Mammary epithelial cell (primary cell): ENCODE measurements at regions not wholly inside any gene's neighbourhood (a gene's known extent, or its start where the extent isn't known, plus 50 kb on each side); places are given as distances from the start of the nearest gene placed in this dataset.
"Not testable (repeated sequence)": the region's sequence is repeated elsewhere in the genome, so short reads cannot be mapped to it uniquely, and the experiment has no call there.

Experiments
- CTCF ChIP-seq, 2 donors: IDR thresholded peaks in 1 of 2; conservative IDR thresholded peaks in 1 of 2; 2 replicates each; pipeline ENCODE4 v1.5.1; 2011 to 2012; ENCODE audit warnings: inconsistent platforms in 2 of 2, low read length in 2 of 2, mild to moderate bottlenecking in 2 of 2, control low read depth in 1 of 2, low read depth in 1 of 2; ENCODE audit not compliant: insufficient read depth in 1 of 2; ENCODE audit errors: extremely low read depth in 1 of 2
- EZH2 ChIP-seq: IDR thresholded peaks from 2 replicates; pipeline ENCODE4 v1.6.1; 2012; ENCODE audit warnings: low read length, inconsistent platforms, borderline replicate concordance

GRCh38 chr4:49120042-49120779 is 134.1 kb downstream of the CWH43 start:
- not testable (repeated sequence) for TF ChIP-seq CTCF (conservative IDR thresholded peaks at IDR 0.05 in 1 of 2, IDR thresholded peaks at IDR 0.05 in 1 of 2; ENCODE audit: extremely low read depth in 1 of 2, insufficient read depth in 1 of 2, low read depth in 1 of 2, low read length in 2 of 2); EZH2
